ENCODE measurements at regions not wholly inside any gene's neighbourhood (a gene's known extent, or its start where the extent isn't known, plus 50 kb on each side); places are given as distances from the start of the nearest gene placed in this dataset.
"Not testable (repeated sequence)": the region's sequence is repeated elsewhere in the genome, so short reads cannot be mapped to it uniquely, and the experiment has no call there.

DNA sequence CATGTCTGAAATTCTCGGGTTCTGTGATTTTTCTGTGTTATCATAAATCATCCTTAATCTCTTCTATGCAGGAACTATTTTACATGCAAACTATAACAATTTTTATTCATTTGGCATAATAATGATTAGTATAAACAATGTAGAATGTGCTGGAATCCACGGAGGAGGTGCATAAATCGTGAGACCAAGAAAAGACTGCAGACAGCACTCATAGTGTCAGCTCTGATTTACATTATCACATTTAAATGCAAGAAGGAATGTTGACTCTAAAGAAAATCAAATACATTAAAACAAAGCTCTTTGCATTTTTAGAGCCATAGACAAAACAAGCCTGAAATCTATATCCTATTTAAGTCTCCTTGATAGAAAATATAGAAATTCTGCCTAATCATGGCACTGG lies 501.7 kb upstream of the STXBP6 start:
- DNase-seq (ENCODE audit: low read depth, low spot score), result no peak

DNA sequence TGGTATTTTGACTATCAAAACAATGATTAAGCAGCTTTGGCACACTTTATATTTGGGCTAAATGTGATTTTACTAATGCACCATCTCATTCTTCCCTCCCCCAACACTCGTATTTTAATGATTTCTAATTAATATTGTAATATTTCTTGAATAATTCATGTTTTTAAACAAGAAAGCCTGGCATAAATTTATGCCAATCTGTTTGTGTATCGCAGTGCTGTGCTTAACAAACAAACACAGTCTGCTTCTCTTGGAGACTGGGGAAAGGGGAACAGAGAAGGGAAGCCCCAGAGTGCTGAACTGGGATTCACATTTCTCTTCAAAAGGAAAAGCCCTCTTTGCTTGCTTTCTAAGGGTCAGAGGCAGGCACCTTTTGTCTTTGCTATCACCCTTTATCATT lies 496.9 kb upstream of the STXBP6 start:
- DNase-seq (ENCODE audit: low read depth, low spot score), result no peak

DNA sequence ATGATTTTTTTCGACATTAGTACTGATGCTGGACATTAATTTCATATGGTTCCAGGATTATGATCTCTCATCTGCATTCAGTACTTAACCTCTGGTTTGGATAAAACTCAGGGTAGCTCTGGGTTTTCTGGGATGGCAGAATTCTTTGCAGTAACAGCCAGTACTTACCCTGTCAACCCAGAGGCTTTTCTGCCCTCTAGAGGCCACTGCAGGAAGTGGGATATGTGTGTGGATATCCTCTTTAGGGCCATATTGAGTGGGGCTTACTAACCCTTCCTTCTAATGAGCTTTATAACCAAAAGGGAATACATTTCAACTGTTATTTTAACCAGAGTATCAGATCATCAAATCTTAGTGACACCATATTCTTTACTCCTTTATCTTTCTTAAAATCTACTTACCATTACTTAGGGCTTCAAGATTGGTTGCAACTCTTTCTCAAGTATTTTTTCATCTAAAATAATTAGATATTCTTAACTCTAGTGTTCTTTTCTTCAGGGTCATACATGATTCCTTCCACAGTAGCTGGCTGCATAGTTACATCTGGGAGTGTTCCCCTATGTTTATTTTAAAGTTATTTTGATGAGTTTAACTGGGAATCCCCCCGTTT lies 488.0 kb upstream of the STXBP6 start:
- no peak for DNase-seq (ENCODE audit: low read depth, low spot score)

DNA sequence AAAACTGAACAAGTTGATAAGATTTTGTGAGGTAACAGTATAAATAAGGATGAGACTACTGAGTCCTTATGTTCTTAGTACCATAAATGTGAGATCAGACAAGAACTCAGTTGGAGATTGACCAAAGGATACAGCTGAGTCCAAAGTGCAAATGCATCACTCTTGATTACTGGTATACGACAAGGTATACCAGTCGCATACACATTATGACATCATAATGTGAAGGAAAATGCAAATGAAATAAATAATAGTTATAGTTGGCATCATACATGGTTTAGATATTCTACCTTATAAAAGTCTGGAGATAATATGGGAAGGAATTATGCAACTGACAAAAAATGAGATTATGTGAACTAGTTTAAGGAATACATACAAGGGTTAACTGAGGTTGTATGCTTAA lies 476.3 kb upstream of the STXBP6 start:
- no peak for DNase-seq (ENCODE audit: low read depth, low spot score)

DNA sequence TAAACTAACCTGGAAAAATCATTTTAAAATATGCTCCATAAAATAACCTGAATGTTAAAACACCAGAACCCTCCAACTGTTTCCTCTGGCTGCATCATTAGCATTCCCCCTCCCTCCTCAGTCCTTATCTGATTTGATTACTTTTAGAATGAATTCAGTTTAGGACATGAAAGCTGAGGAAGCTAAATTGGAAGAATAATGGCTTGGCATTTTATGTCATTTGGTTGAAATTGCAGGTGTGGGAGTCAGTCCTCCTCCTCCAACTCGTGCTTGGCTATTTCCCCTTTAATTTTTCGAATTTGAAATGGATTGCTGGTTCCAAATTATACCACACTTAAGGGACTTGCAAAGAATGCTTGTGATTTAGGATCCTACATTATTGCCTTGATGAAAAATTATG lies 473.0 kb upstream of the STXBP6 start:
- no peak for DNase-seq (ENCODE audit: low read depth, low spot score)

DNA sequence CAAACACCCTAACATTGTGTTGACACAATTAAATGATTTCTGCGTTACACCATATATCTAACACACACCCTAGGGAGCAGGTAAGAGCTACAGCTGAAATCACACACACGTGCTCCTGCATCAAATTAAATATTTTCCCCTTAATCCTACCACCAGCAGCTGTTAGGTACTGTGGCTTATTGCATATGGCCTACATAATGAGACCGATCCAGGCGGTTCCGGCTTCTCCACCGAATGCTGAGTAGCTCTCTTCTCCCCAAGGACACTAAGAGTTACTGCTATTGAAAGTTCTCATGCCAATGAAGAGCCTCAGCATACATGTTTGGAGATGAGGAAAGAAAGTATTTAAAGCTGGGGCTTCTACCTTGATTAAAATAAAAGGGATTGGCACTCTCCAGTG lies 472.2 kb upstream of the STXBP6 start:
- no peak for DNase-seq (ENCODE audit: low read depth, low spot score)

DNA sequence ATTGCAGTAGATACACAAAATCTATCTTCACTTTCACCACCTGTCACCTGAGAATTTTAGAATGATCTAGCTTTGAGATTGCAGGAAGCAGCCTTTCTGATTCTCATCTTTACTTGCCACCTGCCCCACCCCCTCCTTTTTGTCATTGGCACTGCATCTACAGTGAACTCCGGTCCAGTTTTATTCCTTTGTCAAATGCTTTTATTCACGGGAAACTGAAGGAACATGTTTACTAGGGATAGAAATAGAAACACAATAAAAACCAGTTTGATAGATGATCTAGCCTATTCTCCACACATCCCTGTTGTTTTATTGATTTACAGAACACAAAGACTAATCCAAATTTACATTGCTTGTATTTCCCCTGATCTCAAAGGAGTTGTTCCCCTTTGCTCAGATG lies 471.7 kb upstream of the STXBP6 start:
- no peak for DNase-seq (ENCODE audit: low read depth, low spot score)

DNA sequence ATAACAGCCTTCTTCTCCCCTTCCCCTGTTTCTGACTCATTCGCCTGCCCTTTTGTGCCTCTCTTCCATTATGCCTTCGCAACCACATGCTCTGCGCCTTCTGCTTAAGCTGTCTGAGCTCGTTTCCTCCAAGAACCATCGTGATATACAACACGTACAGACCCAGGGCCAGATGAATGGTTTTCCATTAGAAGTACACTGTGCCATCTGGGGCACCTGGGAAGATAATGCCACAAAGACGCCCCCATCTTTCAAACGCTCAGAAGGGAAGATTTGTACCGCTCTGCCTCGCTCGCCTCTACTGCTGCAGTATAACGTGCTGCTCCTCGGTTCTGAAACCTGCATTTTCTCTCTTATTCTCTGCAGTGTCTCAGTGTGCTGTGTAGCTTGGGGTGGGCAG lies 470.9 kb upstream of the STXBP6 start:
- DNase-seq (ENCODE audit: low read depth, low spot score), result no peak

DNA sequence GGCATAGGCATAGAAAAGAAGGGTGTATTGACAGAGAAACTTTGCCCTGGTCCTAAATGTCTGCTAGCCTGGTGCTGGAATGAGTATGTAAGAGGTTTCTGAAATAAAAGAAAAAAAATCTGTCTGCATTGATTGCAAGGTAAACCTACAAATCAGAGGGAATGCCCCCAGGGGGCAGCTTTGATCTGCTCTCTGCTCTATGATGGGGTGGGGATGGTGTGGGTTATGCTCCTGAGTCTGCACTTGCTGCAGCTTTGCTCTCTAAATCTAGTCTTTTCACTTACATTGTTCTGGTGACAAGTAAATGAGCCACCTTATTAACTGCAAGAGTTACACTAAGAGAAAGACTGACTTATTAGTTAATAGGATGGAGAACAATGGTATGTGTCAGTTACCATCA lies 468.4 kb upstream of the STXBP6 start:
- no peak for DNase-seq (ENCODE audit: low read depth, low spot score)

DNA sequence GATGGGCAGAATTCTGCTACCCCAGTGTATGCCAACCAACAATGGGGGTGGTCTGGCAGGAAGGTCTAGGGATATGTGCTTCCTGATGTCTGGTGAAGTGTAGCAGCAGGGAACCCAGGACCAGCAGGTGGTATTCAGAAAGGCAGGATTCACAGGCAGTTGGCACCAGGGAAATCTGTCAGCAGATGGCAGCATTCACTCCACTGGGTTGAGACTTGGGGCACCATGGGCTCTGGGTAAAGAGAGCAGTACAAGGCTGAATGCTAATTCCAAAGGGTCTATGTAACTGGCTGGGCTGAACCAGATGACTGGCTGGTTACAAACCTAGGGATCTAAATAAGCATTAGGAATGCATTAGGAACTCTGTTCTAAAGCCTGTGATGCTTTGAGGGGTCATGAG lies 466.9 kb upstream of the STXBP6 start:
- peak; percentile 20 for DNase-seq (ENCODE audit: low read depth, low spot score)

DNA sequence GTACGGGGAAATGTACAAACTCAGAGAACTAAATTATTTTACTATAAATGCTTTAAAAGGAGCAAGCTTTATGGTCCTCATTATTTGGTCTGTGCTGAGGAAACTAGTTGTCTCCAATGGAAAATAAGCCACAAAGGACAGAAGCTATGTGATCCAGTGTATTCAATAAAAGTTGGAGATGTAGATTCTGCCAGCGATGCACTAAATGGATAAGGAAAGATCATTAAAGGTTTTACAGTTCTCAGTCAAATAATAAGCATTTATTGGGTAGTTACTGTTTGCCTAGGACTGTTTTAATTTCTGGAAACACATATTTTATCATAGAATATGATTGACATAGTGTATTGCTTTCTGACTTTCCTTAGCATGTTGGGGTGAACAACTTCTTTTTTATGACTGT lies 458.9 kb upstream of the STXBP6 start:
- no peak for DNase-seq (ENCODE audit: low read depth, low spot score)

DNA sequence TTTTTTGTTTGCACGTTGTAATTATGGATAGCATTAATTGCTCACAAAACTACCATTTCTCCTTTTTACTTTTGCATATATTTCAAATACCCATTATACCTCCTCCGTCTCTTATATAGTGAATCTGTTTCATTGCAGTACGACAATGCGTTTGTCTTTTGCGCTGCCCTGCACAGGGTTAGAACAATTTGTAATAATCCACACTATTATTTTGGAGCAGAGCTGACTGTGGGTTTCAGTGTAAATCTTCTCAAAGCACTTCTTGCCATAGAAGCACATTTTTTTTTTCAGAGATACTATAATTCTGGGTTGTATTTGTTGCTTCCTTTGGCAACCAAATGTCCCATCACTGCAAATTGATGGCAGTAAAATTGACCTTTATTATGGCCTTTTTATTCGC lies 451.8 kb upstream of the STXBP6 start:
- DNase-seq (ENCODE audit: low read depth, low spot score), result no peak

DNA sequence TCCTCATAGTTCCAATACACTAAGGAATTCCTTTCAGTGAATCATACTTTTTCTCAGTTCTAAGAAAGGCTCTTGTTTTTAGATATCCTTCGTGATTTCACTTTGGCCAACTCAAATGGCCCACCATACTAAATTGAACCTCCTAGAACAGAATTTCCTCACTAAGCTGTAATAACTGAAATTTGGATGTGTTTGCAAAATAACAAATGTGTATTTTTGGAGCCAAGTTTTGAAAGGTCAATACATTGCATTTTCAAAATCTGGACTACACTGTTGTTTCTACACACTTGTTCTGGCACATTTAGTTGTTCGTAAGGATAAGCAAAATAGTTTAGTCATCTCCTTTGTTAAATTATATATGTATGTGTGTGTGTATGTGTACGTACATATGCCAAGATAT lies 439.0 kb upstream of the STXBP6 start:
- no peak for DNase-seq (ENCODE audit: low read depth, low spot score)

DNA sequence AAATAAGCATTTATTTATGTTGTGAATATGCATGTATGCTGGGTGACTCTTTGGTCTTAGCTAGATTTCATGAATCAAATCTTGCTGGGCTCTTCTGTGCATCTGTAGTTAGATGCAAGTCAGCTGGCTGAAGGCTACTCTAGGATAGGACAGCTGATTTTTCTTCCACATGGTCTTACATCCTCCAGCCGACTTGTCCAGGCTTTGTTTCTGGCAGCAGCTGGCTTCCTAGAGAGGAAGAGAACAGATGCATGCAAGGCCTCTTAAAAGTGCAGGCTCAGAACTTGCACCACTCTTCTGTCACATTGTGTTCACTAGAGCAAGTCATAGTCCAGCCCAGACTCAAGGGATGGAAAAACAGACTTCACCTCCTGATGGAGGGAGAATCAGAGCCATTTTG lies 435.4 kb upstream of the STXBP6 start:
- no peak for DNase-seq (ENCODE audit: low read depth, low spot score)

DNA sequence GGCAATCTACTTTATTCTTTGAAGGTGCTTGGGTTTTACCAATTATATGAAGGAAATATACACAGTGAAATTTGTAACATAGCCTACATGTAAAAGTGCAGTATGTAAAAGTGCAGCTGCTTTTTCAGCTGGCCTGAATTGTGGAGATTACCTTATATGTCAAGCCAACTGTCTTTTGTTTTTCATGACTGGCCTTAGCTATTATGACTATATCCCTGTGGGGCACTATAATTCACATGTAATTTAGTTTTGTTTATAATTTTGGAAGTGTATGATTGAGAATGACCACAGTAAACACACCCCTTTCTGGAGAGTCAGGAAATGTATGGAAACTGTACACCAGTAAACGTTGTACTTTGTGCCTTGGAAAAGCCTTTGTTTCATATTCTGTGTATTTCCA lies 435.0 kb upstream of the STXBP6 start:
- no peak for DNase-seq (ENCODE audit: low read depth, low spot score)

DNA sequence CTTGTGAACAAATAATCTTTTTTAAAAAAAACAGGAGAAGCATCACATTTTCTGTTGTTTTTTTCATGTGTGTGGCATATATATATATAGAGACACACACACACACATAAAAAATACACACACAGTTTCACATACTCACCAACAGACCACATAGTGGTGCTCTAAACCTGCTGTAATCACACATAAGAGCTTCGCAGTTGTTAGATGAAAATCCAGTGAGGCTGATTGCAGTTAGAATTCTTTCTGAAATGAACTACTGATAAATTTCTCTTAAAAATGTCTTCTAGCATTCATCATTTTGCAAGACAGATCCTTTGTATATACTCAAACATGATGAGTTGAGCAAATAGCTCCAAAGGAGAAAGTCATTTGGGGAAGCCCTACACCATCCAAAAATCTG lies 434.3 kb upstream of the STXBP6 start:
- no peak for DNase-seq (ENCODE audit: low read depth, low spot score)

DNA sequence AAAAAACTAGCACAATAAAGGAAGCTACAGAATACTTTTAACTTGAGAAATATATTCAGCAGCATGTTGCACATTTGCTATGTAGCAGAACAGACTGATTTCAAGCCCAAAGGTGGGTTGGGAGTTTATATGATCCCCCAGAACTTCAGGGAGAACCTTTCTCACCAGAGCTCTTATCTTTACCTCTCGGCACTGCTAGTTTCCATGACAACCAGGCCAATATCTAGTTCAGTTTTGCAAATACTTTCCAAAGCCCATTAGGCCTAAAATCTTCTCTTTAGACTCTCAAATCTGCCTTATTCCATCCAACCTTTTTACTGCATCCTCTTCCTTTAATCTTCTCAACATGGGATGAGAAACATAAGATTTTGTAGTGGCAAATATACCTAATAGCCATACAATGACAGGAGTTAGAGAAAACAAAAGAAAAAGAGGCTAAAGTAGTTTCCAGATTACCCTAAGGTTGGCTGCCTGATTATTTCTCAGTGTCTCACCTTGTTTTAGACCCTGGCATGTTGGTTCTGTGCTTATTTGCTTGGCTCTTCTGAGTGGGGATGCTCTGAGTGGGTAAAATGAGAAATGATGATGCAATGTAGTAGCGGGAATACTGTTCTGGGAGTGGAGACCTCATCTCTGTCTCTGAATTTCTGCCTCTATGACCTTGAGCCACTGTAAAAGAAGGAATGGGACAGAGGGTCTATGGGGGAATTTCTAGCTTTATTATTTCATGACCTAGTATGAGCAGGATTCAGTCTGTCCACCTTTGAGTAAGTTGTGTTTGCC lies 427.6 kb upstream of the STXBP6 start:
- DNase-seq (ENCODE audit: low read depth, low spot score), result no peak

DNA sequence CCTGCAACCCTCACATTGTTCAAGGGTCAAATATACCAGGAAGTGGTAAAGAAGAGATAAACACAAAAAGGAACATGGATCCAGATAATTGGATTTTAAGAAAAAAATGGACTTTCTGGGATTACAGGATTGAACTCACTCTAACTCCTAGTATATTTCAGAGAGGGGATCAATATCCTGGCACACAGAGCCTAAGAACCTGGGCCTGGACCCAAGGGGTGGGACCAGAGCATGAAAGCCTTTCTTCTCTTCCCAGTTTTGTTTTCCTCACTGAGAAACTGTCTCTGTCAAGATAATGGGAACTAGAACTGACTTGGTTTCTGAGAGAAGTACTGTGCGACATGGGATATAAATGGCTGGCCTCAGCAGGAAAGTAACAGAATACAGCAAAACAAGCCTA lies 422.8 kb upstream of the STXBP6 start:
- no peak for DNase-seq (ENCODE audit: low read depth, low spot score)

DNA sequence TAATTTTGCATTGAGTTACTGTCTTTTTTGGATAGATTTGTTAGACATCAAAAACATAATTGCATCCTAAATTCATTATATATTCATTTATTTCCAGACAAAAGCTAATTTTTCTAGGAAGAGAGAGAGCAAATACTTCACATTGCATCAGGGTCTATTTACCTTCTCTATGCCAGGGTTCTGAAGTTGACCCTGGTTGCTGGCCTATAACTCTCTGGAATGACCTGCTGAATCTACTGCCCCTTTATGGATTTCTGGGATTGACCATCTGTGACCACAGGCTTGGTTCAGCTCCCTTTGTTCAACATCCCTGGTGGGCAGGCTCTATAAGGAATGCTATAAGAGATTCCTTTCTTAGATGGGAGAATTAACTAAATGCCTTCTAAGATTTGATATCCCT lies 414.8 kb upstream of the STXBP6 start:
- DNase-seq (ENCODE audit: low read depth, low spot score), result no peak

DNA sequence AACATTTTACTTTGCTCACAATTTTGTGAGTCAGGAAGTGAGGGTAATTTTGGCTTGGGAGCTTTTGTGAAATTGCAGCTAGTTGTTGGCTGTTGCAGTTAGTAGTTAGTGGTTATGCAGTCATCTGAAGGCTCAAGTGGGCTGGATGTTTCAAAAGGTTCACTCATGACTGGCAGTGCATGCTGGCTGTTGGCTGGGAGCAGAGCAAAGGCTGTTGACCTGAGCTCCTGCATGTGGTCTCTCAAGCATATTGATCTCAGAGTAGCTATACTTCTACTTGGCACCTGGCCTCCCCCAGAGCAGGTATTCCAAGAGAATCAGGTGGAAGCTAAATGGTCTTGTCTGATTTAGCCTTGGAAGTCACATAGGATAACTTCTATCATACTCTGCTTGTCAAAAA lies 414.1 kb upstream of the STXBP6 start:
- no peak for DNase-seq (ENCODE audit: low read depth, low spot score)

DNA sequence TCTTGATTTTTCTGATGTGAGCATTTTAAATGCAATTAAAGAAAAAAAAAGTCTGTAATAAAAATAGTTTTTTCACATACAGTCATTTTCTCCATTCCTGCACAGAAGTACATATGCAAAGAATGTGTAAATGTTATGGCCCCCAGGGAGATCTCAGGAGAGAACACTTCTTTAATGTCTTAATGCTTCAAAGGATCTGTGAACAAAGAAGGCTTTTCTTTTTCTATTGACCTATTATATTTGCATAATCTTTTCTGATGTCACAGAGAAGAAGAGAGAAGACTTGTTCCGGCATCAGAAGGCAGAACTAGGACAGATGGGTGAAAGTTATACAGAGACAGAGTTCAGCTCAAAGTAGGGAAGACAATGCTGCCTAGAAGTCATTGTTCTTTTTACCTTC lies 413.5 kb upstream of the STXBP6 start:
- no peak for DNase-seq (ENCODE audit: low read depth, low spot score)

DNA sequence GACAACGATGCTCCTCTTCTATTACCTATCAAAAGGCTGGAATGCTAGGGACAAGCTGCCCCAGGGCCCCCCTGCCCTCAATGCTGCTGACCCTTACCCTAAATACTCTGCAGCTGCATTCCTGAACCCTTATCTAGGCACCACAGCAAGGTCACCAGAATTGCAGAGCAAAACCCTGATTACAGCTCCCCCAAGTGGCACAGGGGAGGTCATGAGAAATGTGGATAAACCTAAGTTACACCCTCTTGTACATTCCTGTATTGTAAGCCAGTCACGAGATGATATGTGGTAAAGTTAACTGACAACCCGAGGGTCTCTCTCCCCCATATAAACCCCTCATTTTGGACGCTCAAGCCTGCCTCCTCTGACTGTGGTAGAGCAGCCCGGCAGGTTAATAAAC lies 411.8 kb upstream of the STXBP6 start:
- DNase-seq (ENCODE audit: low read depth, low spot score), result no peak

DNA sequence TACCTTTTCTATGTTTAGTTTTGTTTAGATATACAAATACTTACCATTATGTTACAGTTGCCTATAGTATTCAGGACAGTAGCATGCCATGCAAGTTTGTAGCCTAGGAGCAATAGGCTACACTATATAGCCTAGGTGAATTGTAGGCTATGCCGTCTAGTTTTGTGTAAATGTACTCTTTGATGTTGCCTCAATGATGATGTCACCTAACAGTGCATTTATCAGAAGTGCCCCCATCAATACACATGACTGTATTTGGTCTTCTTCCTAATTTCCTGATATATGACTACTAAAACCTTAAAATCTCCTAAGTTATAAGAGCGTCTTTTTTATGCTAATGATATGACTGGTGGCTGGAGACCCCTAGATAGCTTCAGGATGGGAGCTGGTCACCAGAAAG lies 394.4 kb upstream of the STXBP6 start:
- no peak for DNase-seq (ENCODE audit: low read depth, low spot score)

DNA sequence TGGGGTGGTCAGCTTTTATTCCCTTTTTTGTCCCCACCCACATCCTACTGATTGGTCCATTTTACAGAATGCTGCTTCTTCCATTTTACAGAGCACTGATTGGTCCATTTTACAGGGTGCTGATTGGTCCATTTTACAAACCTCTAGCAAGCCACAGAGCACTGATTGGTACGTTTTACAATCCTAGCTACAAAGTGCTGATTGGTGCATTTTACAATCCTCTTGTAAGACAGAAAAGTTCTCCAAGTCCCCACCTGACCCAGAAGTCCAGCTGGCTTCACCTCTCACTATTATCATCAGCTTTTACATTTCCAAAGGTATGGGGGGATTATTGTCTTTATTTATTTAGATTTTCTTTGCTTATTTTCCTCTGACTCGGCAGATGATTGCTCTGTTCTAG lies 390.4 kb upstream of the STXBP6 start:
- DNase-seq (ENCODE audit: low read depth, low spot score), result not testable (repeated sequence)

All from iPS DF 19.7 (cell line).